GM21723 (cell line): ENCODE measurements at regions not wholly inside any gene's neighbourhood (a gene's known extent, or its start where the extent isn't known, plus 50 kb on each side); places are given as distances from the start of the nearest gene placed in this dataset.

Experiments
- ATAC-seq: cut with Tn5 transposase; IDR thresholded peaks from one replicate; pipeline ENCODE4 v1.9.1; 2021; ENCODE audit warnings: mild to moderate bottlenecking, moderate library complexity; ENCODE audit not compliant: unreplicated experiment

DNA sequence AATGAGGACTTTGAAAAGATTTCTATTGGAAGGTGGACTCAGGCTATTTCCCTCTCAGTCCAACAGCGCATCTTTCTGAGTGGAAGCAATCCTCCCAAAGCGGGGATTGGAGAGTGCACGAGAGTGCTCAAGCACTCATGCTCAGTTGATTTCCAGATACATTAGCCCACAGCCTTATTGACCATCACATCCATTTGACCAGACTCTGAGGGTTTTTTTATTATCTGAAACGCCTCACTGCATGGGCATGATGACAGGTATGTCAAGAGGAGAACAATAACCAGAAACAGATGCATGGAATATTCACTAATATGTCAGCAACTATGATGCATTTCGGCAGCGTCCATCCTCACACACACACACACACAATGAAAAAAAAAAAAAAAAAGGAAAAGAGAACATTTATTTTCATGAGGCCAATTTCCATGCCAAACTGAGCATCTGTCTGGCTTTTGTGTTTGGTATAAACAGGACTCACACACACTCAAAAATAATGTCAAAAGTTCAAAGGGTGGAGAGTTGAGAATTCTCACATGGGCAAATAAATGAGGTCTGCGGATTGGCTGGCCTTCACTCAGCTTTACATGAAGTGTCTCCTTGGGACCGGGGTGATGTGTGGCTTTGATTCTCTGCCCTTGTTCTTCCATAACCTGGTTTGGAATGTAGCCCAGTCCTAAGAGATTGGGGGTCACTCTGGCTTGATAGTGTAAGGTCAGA lies 371.6 kb downstream of the MCTP2 start:
- ATAC-seq, result no peak

DNA sequence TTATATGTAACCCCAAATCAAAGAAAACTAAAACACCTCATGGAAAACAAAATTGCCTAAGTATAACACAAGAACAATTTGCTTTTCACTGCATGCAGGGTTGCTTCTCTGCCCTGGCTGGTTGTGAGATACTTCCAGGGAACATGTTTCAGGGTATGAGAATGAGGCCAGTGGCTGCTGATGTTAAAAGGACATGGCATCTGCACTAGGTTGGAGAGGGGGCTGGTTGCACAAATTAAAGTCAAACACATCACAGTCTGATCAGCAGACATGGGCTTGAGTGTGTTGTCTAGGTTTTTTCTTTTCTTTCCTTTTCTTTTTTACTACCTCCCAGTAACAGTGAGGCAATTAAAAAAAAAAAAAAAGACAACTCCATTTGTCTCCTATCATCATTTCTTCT lies 374.9 kb downstream of the MCTP2 start:
- ATAC-seq, result no peak

- no peak for ATAC-seq
Measured at GRCh38 chr15:94607176-94607654, 375.9 kb downstream of the MCTP2 start.

- peak; percentile 83 for ATAC-seq
Measured at GRCh38 chr15:94610069-94610468, 378.7 kb downstream of the MCTP2 start.

- no peak for ATAC-seq
Measured at GRCh38 chr15:94610485-94610884, 379.1 kb downstream of the MCTP2 start.

- ATAC-seq, result no peak
Measured at GRCh38 chr15:94611656-94612055, 380.3 kb downstream of the MCTP2 start.

GRCh38 chr15:94615688-94616087 lies 384.3 kb downstream of the MCTP2 start:
- ATAC-seq, result no peak

DNA sequence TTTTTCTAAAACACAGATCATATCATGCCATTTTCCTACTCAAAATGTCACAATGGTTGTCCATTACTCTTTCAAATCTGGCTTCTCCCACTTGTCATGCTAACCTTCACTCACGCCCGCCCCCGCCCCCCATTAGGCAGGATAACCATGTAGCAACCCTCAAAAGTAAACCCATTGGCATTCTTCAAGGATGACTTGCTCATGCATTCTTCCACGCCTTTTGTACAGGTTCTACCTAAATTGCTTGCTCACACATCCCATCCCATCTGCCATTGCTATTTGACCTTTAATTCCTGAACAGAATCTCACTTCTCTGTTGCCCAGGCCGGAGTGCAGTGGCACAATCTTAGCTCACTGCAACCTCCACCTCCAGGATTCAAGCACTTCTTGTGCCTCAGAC lies 389.3 kb downstream of the MCTP2 start:
- no peak for ATAC-seq

- ATAC-seq, result no peak
Measured at GRCh38 chr15:94621736-94622135, 390.4 kb downstream of the MCTP2 start.

GRCh38 chr15:94626949-94627348 lies 395.6 kb downstream of the MCTP2 start:
- no peak for ATAC-seq

DNA sequence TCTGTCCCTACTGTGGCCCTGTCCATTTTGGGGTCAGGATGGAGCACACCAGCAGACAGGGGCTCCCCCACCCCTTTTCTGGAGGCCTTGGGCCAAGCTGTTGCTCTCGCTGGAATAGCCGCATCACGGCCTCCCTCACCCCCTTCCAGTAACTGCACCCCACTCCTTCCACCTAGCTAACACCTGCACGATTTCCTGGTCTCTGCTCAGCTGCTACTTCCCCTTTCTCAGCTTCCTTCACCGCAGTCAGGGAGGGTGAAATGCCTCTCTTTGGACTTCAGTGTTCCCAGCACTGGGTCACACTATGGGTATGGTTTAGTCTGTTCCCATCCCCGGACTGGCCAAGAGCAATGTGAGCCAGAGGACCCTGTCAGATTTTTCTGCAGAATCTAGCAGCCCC lies 400.2 kb downstream of the MCTP2 start:
- ATAC-seq, result peak; percentile 86

DNA sequence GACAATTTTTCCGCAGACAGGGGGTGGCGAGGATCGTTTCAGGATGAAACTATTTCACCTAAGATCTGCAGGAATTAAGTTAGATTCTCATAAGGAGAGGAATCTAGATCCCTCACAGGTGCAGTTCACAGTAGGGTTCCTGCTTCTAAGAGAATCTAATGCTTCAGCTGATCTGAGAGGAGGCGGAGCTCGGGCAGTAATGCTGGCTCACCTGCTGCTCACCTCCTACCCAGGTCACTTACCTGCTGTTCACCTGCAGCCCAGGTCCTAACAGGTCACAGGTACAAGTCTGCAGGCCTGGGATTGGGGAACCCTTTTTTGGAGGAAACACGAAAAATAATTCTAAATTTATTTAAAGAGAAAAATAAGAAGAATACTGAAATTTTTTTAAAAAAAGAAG lies 406.8 kb downstream of the MCTP2 start:
- ATAC-seq, result no peak

DNA sequence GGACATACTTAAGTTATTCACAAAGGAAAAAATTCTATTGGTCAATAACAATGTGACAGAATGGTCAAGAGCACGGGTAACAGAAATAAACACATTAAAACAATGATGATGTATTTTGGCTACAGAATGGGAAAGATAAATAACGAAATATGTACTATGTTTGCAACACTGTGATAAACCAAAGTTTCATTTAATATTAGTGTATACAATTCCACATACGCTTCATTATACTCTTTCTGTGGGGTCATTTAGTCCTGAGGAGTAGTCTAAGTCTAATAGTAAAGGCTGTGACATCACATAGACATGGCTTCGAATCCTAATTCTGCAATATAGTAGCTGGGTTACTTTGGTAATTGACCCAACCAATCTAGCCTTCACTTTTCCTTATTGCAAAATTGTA lies 408.3 kb downstream of the MCTP2 start:
- no peak for ATAC-seq

DNA sequence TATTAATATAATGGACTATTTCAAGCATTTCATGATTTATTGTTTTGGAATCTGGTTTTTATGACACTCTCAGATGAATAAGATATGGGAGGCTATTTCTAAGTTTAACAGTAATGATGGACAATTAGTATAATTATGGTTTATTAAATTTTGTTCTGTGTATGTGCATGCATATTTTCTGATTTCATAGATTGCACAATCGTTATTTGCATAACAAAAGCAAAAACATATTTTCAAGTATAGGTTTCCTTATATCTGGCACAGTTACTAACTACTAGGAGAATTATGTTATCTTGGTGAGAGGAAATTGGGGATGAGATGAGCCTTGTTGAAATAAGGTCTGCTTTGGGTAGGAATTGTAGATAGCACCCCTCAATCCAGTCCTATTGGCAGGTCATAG lies 413.1 kb downstream of the MCTP2 start:
- ATAC-seq, result no peak

DNA sequence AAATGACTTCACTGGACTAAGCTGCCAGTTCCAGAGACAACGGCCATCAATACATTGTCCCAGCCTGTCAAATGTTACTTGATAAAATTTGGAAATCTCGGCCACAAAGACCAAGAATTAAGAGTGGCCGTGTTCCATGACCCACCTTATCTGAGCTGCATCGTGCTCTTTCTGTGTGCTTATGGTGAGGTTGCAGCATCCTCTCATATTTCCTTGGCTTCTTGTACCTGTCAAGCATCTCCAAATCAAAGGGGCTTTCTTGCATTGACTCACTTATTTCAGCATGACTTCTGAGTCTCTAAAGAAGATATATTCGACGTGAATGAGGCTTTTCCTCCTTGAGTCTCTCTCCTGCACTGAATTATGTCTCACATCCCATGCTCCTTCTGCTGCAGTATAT lies 421.7 kb downstream of the MCTP2 start:
- ATAC-seq, result no peak

GRCh38 chr15:94655249-94655880 lies 424.0 kb downstream of the MCTP2 start:
- ATAC-seq, result no peak

DNA sequence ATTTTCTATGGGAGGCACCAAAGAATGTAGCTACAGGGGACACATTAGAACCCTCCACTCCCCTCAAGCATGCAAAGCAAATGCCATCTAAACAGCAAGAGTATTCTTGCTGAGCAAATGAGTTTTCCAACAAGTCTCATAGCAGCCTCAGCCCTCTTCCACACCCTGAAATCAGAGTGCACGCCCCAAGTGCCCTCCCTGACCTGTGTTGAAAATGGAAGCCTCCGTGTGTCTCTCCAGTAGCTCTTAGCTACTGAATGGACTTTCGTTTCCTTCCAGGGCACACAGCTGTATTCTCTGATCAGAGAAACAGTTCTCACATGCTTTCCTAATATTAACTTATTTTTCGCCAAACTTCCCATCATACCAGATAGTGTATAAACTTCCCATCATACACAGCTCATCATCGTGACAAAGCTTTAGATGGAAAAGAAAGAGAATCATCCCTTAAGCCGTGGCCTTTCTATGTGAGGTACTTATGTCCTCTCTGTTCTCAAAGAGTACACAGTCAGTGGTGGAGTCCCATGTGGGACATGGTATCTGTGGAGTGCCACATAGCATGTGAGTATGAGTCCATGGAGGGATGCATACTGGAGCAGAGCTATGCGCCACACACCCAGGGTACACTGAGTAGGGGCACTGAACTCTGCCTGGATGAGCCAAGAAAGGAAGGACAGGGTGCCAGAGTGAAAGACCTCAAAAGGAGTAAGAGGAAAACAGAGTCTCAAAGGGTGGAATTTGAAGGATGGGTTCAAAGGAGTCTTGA lies 434.5 kb downstream of the MCTP2 start:
- no peak for ATAC-seq

DNA sequence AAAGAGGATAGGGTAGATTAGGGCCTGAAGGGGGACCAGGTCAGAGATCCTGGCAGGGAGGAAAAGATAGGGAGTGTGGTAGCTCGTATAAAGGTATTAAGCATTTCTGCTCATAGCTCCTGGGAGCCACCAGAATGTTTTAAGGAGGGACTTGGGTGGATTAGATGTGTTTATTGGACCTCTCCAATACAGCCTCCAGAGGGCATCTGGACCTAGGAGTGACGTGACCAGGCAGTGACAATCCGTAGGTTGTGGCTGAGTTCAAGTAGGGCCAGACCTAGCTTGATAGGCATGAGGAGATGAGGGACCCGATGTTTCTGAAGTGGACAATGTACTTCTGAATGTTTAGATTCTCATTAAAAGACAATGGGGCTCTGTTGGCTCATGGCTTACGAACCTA lies 435.2 kb downstream of the MCTP2 start:
- no peak for ATAC-seq

- no peak for ATAC-seq
Measured at GRCh38 chr15:94667109-94667508, 435.7 kb downstream of the MCTP2 start.

DNA sequence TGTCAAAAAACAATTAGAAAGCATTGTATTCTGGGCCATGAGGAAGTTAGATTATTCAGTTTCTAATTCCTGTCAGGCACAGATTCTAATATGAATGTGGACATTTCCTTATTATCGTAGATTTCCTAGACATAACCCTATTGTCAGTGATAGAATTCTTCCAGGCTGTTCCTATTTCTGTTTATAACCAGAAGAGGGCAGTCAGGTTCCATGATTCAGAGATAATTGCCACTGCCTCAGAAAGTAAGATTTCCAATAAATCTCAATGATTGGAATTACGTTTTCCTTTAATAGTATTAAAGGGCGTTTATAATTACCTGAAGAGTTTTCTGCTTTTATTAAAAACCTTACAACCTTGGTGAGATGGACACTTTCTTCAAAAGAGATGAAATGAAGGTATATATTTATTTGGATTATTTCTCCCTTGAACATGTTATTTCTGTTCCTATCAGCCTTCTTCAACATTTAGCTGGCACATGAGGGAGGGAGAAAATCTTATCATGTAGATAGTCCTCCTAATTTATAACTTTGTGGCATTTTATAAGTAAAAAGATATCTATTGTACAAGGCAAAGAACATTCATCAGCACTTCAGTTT lies 439.2 kb downstream of the MCTP2 start:
- no peak for ATAC-seq

- ATAC-seq, result no peak
Measured at GRCh38 chr15:94671858-94672532, 440.6 kb downstream of the MCTP2 start.
